ENCODE measurements at regions not wholly inside any gene's neighbourhood (a gene's known extent, or its start where the extent isn't known, plus 50 kb on each side); places are given as distances from the start of the nearest gene placed in this dataset.

DNA sequence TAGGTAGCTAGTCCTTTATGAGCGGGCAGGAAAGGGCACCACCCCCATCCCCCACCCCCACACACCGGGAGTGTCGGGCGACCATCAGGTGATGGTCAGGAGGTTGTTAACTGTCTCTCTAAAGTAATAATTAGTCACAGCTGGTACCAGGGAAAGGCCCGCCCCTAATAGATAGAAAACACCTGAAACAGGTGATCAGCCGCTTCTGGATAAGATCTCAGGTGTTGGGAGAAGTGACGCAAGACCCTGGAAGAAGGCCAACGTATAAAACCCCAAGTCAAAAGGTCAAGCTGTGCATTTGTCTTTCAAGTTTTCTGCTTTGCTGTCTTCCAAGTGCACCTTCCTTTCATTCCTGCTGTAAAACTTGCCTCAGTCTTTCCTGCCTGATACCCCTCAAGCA is 59.6 kb upstream of the LINC00305 start:
- no peak overlapping the region for H3K27ac ChIP-seq
- TF ChIP-seq, protein P1, sequence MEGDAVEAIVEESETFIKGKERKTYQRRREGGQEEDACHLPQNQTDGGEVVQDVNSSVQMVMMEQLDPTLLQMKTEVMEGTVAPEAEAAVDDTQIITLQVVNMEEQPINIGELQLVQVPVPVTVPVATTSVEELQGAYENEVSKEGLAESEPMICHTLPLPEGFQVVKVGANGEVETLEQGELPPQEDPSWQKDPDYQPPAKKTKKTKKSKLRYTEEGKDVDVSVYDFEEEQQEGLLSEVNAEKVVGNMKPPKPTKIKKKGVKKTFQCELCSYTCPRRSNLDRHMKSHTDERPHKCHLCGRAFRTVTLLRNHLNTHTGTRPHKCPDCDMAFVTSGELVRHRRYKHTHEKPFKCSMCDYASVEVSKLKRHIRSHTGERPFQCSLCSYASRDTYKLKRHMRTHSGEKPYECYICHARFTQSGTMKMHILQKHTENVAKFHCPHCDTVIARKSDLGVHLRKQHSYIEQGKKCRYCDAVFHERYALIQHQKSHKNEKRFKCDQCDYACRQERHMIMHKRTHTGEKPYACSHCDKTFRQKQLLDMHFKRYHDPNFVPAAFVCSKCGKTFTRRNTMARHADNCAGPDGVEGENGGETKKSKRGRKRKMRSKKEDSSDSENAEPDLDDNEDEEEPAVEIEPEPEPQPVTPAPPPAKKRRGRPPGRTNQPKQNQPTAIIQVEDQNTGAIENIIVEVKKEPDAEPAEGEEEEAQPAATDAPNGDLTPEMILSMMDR (conservative IDR thresholded peaks at IDR 0.05): no peak
- TF ChIP-seq ZFX (IDR thresholded peaks at IDR 0.05): no peak

DNA sequence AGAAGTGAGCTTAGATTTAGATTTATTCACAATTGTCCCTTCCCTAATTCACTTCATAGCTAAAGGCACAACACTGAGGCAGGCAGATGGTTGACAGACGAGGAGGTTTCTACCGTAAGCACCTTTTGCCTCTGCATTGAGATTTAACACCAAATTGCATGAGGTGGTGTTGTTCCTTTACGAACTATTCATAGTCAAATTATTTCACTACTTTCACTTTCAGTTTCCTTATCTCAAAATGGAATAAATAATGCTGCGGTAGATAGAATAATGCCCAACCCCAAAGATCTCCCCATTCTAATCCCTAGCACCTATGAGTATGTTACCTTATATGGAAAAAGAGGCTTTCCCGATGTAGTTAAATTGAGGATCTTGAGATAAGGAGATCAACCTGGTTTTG is 58.9 kb upstream of the LINC00305 start:
- H3K27ac ChIP-seq: no peak overlapping the region
- TF ChIP-seq ZFX (IDR thresholded peaks at IDR 0.05): no peak
- TF ChIP-seq, protein P1 (conservative IDR thresholded peaks at IDR 0.05): no peak

DNA sequence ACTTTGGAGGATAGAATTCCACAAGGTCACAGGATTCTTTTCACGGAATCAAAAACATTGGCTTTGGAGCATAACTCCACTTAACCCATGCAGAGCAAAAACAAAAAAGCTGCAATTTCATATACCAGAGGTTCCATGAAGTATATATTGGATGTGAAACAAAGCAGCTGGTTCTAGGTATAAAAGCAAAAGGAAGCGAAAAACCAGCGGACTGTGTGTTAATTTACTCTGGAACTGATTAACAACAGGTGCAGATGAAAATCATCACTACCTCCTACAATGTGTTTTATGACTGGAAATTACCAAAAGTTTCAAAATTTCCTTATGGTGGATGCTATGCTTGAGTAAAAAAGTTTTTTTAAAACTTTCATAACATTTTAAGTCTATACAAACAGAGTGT is 54.4 kb upstream of the LINC00305 start:
- no peak overlapping the region for H3K27ac ChIP-seq
- TF ChIP-seq ZFX (IDR thresholded peaks at IDR 0.05): no peak
- TF ChIP-seq, protein P1 (conservative IDR thresholded peaks at IDR 0.05): no peak

DNA sequence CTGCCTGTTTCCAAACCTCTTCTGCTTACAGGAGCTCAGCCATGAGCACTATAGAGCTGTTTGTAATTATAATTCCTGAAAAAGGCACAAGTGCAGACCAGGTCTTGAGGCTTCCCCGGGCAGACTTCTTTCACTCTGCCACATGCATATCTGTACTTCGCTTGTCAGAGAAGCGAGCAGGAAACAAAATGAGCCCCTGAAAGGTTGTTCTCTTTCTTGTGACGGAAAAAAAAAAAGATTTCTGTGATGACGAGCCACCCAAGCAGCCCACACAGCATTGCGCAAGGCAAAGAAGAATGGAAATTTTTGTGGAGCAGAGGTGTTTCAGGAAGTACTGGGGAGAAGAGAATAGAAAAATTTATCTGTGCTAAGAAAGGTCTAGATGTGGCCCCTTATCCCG is 54.0 kb upstream of the LINC00305 start:
- H3K27ac ChIP-seq: no peak overlapping the region
- no peak for TF ChIP-seq ZFX (IDR thresholded peaks at IDR 0.05)
- TF ChIP-seq, protein P1 (conservative IDR thresholded peaks at IDR 0.05): no peak

DNA sequence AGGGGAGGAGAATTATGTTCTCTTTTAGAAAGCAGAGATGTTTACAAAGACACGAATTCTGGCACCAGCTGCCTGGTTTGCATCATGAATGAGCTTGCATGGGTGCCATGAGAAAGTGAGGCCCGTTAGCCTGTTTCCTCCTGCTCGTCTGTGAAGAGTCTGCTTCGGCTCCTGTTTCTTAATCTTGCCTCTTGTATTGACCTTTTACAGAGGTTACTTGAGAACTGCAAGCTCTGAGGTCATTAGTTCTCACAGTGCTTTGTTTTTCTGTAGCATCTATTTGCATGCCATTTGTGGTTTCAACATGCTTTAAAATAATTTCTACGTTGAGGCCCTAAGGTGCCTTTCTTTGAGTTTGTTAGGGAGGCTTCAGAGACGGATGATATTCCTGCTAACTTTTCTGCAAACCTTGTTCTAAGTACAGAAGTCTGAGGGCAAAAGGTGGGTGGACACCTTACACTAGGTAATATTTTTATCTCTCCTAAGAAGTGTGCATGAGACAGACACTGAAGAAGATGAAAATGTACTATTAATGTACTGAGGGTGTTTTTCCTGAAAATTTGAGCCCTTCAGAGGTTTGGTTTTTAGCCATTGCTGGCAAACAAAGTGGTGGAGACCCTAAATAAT is 53.4 kb upstream of the LINC00305 start:
- no peak overlapping the region for H3K27ac ChIP-seq
- TF ChIP-seq, protein P1 (conservative IDR thresholded peaks at IDR 0.05): no peak
- no peak for TF ChIP-seq ZFX (IDR thresholded peaks at IDR 0.05)

DNA sequence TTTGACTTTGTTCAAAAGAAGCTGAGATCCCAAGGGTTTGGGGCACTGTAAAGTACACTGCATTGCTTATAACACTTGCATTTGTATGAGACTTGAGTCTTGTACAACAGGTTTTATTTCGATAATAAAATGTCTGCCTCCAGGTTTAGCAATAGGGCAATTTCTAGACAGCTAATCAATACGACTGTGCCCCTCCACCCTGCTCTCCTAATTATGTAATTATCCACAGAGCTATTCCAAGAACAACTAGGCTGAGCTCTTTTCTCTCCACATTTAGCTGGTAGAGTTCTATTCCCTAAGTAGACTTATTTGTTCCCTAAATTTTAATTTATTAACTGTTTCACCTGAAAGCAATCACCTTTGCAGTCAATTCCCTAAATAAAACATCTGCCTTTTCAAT is 52.9 kb upstream of the LINC00305 start:
- TF ChIP-seq ZFX (IDR thresholded peaks at IDR 0.05): no peak
- TF ChIP-seq, protein P1 (conservative IDR thresholded peaks at IDR 0.05): no peak
- H3K27ac ChIP-seq: no peak overlapping the region

DNA sequence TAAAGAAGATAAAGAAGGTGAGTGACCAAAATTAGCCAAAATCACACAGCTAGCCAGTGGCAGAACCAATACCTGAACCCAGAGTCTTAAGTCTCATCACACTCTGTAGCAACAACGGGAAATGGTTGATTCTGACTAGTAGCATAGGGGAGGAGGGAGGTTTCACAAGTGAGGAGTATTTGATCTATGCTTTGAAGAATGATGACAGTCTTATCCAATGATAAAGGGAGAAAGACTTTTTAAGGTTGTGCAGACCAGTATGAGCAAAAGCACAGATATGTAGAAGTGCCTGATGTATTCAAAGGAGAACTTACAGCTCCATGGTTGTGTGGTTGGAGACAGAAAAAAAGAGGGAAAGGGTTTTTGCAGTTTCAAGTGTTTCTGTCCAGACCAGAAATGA is 50.7 kb upstream of the LINC00305 start:
- no peak for TF ChIP-seq ZFX (IDR thresholded peaks at IDR 0.05)
- TF ChIP-seq, protein P1 (conservative IDR thresholded peaks at IDR 0.05): no peak
- no peak overlapping the region for H3K27ac ChIP-seq
